Loucy (cell line): ENCODE measurements at regions not wholly inside any gene's neighbourhood (a gene's known extent, or its start where the extent isn't known, plus 50 kb on each side); places are given as distances from the start of the nearest gene placed in this dataset.

ENCODE experiments used
- H2AFZ ChIP-seq: fragments of 200-600 bp; sonication (generic); 2 replicates; pipeline ENCODE4 v1.6.0; 2016; ENCODE audit warnings: antibody characterized with exemption, mild to moderate bottlenecking, low read length, moderate library complexity
- H3F3A ChIP-seq: fragments of 200-600 bp; 2 replicates; pipeline ENCODE4 v1.6.0; 2016; ENCODE audit warnings: antibody characterized with exemption, low read depth, mild to moderate bottlenecking
- H3K27me3 ChIP-seq: fragments of 200-600 bp; sonication (generic); 2 replicates; pipeline ENCODE4 v1.6.1; 2014; ENCODE audit warnings: low read length, mild to moderate bottlenecking; ENCODE audit not compliant: insufficient read depth, poor library complexity, severe bottlenecking
- H3K36me3 ChIP-seq: fragments of 200-600 bp; sonication (generic); 2 replicates; pipeline ENCODE4 v1.6.1; 2016; ENCODE audit warnings: low read length; ENCODE audit not compliant: insufficient read depth
- H3K4me1 ChIP-seq: fragments of 200-600 bp; sonication (generic); 2 replicates; pipeline ENCODE4 v1.5.1; 2014; ENCODE audit warnings: low read length, mild to moderate bottlenecking; ENCODE audit not compliant: insufficient read depth, poor library complexity, severe bottlenecking
- H3K4me2 ChIP-seq: fragments of 200-600 bp; sonication (generic); 2 replicates; pipeline ENCODE4 v1.6.0; 2014; ENCODE audit warnings: antibody characterized with exemption, low read length, low read depth, mild to moderate bottlenecking; ENCODE audit not compliant: poor library complexity, severe bottlenecking
- H3K4me3 ChIP-seq: fragments of 200-600 bp; sonication (generic); 2 replicates; pipeline ENCODE4 v1.5.1; 2014; ENCODE audit warnings: low read length, mild to moderate bottlenecking, mixed read lengths; ENCODE audit not compliant: poor library complexity, severe bottlenecking
- H3K79me2 ChIP-seq: fragments of 200-600 bp; sonication (generic); 2 replicates; pipeline ENCODE4 v1.6.1; 2014; ENCODE audit warnings: low read length; ENCODE audit not compliant: insufficient read depth
- H3K9ac ChIP-seq: fragments of 200-600 bp; sonication (generic); 2 replicates; pipeline ENCODE4 v1.6.0; 2014; ENCODE audit warnings: mild to moderate bottlenecking, low read depth, low read length, moderate library complexity; ENCODE audit not compliant: poor library complexity, severe bottlenecking
- H3K9me2 ChIP-seq: fragments of 200-600 bp; sonication (generic); replicated peaks from 2 replicates; pipeline ENCODE4 v1.6.1; 2016; ENCODE audit warnings: low read depth, low read length, mixed read lengths
- H3K9me3 ChIP-seq: fragments of 200-600 bp; sonication (generic); 2 replicates; pipeline ENCODE4 v1.6.1; 2014; ENCODE audit warnings: mild to moderate bottlenecking, antibody characterized with exemption, low read length, low read depth; ENCODE audit not compliant: insufficient read depth
- H4K20me1 ChIP-seq: fragments of 200-600 bp; sonication (generic); 2 replicates; pipeline ENCODE4 v1.6.0; 2014; ENCODE audit warnings: antibody characterized with exemption, low read length, mild to moderate bottlenecking; ENCODE audit not compliant: insufficient read depth, poor library complexity, severe bottlenecking
- EZH2phosphoT487 ChIP-seq: fragments of 200-600 bp; IDR thresholded peaks from 2 replicates; pipeline ENCODE4 v1.6.1; 2018; ENCODE audit warnings: antibody characterized with exemption, mild to moderate bottlenecking, moderate library complexity, borderline replicate concordance
- TF ChIP-seq, protein P1 (sequence below): fragments of 200-600 bp; sonication (generic); conservative IDR thresholded peaks from 2 replicates; pipeline ENCODE4 v1.5.1; 2014; ENCODE audit warnings: mild to moderate bottlenecking, antibody characterized with exemption, low read length

DNA sequence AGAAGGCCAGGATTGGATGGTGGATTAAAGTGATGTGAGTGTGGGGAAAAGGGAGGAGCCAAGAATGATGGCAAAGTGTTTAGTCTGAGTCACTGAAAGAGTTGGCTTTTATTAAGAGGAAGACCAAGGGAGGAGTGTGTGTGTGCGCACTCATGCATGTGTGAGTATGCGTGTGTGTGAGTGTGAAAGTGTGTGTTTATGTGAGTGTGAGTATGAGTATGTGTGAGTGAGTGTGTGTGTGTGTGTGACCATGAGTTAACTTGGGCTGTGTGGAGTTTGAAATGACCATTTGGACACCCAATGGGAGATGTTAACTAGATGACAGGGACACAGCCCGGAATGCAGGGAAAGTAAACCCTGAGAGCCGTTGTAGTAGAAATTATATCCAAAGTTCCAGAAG lies 57.6 kb upstream of the EYA2 start:
- Histone ChIP-seq H3K9ac (no peak overlapping the region), H3F3A (no peaks in the 10 kb centered on the region), H3K79me2 (no peaks in the 10 kb centered on the region), H3K9me2 (no peaks in the 10 kb centered on the region), H3K36me3 (no peaks in the 10 kb centered on the region), H4K20me1 (no peaks in the 10 kb centered on the region), H2AFZ (no peak overlapping the region), H3K4me2 (no peak overlapping the region), H3K27me3 (no peaks in the 10 kb centered on the region), H3K4me3 (no peak overlapping the region), H3K9me3 (no peaks in the 10 kb centered on the region), H3K4me1 (no peaks in the 10 kb centered on the region)
- TF ChIP-seq, protein P1, sequence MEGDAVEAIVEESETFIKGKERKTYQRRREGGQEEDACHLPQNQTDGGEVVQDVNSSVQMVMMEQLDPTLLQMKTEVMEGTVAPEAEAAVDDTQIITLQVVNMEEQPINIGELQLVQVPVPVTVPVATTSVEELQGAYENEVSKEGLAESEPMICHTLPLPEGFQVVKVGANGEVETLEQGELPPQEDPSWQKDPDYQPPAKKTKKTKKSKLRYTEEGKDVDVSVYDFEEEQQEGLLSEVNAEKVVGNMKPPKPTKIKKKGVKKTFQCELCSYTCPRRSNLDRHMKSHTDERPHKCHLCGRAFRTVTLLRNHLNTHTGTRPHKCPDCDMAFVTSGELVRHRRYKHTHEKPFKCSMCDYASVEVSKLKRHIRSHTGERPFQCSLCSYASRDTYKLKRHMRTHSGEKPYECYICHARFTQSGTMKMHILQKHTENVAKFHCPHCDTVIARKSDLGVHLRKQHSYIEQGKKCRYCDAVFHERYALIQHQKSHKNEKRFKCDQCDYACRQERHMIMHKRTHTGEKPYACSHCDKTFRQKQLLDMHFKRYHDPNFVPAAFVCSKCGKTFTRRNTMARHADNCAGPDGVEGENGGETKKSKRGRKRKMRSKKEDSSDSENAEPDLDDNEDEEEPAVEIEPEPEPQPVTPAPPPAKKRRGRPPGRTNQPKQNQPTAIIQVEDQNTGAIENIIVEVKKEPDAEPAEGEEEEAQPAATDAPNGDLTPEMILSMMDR, result no peak
- no peak for TF ChIP-seq EZH2phosphoT487

DNA sequence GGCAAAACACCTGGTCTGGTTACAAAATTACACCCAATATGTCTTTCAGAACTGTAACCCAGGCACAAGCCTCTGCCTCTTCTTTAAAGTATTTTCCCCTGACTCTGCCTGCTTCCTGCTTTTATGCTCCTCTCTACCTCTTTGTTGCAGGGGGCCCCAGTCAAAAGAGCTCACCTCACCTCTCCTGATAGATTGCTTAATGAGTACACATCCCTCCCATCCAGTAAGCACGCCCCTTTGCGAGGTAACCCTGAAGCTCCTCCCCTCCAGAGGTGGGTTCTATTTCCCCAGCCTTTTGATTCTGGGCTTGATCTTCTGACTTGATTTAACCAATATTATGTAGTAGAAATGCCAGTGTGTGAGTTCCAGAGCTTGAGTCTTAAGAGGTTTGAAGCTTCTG lies 56.6 kb upstream of the EYA2 start:
- TF ChIP-seq, protein P1, result no peak
- no peak for TF ChIP-seq EZH2phosphoT487
- H3F3A ChIP-seq, result no peaks in the 10 kb centered on the region
- no peaks in the 10 kb centered on the region for H3K36me3 ChIP-seq
- H3K9me3 ChIP-seq, result no peaks in the 10 kb centered on the region
- H3K4me1 ChIP-seq, result no peaks in the 10 kb centered on the region
- no peak overlapping the region for H3K4me3 ChIP-seq
- H3K9me2 ChIP-seq, result no peaks in the 10 kb centered on the region
- no peak overlapping the region for H3K9ac ChIP-seq
- H3K4me2 ChIP-seq, result no peak overlapping the region
- no peaks in the 10 kb centered on the region for H3K27me3 ChIP-seq
- H4K20me1 ChIP-seq, result no peaks in the 10 kb centered on the region
- H3K79me2 ChIP-seq, result no peaks in the 10 kb centered on the region
- no peak overlapping the region for H2AFZ ChIP-seq

DNA sequence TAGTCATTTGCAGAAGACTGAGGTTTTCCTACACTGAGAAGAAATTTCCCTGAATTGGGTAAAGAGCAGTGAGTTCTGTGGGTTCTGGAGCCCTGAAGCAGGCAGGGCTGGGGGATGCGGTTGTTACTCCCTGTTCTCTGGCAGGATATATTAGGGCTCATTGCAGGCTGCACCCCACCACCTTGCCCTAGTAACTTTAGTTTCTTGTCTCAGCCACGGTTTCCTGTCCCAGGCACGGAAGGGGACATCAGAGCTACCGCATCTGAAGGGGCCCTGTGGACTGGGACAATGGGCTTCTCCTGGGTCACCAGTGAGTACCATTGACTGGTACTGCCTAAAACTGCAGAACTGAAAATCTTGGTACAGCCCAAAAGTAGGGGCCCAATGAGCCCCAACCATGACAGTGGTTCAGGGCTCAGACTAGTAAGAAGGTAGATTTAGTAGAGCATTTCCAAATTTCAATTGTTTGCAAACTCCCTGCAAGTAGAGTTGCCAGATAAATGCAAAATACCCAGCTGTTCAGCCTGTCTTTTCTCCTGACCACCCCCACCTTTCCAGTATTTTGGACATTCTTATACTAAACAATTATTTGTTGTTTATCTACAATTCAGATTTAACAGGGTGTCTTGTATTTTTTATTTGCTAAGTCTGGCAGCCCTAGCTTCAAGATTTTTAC lies 54.5 kb upstream of the EYA2 start:
- H3K9me3 ChIP-seq, result no peaks in the 10 kb centered on the region
- H3K27me3 ChIP-seq, result no peaks in the 10 kb centered on the region
- no peak overlapping the region for H3K4me3 ChIP-seq
- H3K9me2 ChIP-seq, result no peaks in the 10 kb centered on the region
- H3K9ac ChIP-seq, result no peak overlapping the region
- H3K4me2 ChIP-seq, result no peak overlapping the region
- H2AFZ ChIP-seq, result no peak overlapping the region
- TF ChIP-seq, protein P1, result no peak
- TF ChIP-seq EZH2phosphoT487, result no peak
- H3F3A ChIP-seq, result no peaks in the 10 kb centered on the region
- H3K36me3 ChIP-seq, result no peaks in the 10 kb centered on the region
- H4K20me1 ChIP-seq, result no peaks in the 10 kb centered on the region
- H3K79me2 ChIP-seq, result no peaks in the 10 kb centered on the region
- no peaks in the 10 kb centered on the region for H3K4me1 ChIP-seq
